Lung microvascular endothelial cell (primary cell): ENCODE measurements at regions not wholly inside any gene's neighbourhood (a gene's known extent, or its start where the extent isn't known, plus 50 kb on each side); places are given as distances from the start of the nearest gene placed in this dataset.
"Not testable (repeated sequence)": the region's sequence is repeated elsewhere in the genome, so short reads cannot be mapped to it uniquely, and the experiment has no call there.

Source experiments
- DNase-seq, 2 donors: peaks; one replicate each; pipeline versions ENCODE4 v3.0.0 to v3.0.0-alpha.2; 2010; ENCODE audit warnings: low read depth in 2 of 2

DNA sequence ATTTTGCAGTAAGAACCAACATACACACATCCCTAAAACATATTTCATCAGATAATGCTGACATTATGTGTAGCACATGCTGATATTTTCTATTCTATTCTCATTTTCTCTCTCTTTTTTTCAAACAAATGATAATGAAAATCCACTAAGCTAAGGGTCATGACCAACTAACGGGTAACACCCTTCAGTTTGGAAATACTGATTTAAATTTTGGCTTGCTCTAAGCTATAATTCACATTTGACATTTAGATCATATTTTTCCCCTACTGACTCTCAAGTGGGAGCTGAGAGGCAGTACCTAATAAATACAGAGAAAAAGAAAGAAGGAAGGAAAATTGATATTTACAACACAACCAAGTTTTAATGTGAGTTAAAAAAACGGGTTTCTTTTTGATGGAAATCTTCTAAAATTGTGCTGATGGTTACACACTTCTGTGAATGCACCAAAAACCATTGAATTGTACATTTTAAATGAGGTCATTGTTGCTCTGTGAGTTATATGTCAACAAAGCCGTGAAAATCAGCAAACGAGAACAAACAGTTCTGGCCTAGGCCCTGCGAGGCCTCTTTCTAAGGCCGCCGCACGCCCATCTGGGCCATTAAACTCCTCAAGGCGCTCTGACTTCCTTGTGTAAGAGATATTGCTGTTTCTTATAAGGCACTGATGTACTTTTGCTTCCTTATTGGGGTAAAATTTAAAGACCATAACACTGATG lies 124.2 kb downstream of the GALR1 start:
- no peak for DNase-seq

DNA sequence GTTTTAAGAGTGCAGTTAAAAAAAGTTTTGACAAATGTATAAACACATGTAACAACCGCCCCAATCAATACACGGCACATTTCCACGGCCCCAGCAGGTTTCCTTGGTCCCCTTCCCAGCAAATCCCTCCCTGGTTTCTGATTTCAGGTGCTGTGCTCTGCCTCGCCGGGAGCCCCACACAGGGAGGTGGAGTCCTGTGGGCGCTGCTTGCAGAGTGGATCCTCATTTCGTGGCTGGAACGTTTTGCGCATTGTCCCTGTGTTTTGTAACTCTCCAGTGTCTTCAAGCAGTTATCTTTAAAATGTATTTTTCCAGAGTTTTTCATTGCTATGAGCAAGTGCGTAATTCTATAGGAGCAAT lies 124.8 kb downstream of the GALR1 start:
- DNase-seq, result no peak

DNA sequence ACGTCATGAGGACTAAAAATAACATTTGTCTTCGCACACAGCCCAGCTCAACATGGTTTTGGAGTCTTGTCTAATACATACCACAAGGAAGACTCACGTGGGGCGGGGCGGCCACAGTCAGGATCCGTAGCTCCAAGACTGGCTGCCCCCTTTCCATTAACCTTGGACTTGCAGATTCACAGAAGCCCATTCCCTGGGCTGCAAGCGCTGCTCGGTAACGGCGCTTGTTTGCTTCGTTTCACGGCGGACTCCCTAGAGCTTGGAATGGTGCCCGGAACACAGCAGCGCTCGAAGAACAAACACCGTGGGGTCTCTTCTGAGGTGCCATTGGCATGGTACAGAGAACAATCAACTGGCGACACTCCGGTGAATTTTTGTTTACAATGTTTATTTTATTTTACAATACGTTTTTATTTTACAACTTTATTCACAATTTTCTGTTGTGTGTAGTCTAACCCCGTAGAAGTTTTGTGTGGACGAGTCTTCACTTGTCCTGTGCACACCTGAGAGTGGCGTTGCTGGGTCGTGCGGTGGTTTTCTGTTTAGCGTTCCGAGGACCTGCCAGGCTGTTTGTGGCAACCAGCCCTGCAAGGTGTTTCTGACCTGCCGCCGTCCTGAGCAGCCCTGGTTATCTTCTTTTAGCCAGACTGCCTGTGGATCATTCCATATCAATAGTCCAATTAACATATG lies 126.5 kb downstream of the GALR1 start:
- DNase-seq, result no peak

DNA sequence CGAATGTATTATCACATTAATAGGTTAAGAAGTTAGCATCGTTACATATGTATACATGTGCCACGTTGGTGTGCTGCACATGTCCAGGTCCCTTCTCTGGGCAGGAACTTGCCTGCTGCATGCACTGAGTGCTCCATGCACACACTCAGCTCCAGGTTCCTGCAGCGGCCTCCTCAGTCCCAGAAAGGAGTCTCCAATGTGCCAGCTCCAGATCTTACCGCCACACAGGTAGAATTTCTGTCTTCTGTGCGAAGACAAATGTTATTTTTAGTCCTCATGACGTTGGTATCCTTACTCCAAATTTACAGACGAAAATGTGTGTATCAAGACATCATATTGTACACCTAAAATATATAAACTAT lies 127.1 kb downstream of the GALR1 start:
- DNase-seq, result no peak

DNA sequence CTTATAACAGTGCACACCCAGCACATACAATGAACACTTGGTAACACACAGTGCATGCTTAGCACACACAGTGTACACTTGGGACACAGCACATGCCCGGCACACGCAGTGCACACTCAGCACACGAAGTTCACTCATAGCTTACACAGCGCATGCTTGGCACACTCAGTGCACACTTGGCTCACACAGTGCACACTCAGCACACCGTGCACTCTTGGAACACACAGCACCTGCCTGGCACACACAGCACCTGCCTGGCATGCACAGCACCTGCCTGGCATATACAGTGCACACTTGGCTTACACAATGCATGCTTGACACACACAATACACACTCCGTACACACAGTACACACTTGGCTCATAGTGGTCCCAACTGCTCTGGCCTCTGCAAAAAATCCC lies 128.2 kb downstream of the GALR1 start:
- DNase-seq, result no peak

DNA sequence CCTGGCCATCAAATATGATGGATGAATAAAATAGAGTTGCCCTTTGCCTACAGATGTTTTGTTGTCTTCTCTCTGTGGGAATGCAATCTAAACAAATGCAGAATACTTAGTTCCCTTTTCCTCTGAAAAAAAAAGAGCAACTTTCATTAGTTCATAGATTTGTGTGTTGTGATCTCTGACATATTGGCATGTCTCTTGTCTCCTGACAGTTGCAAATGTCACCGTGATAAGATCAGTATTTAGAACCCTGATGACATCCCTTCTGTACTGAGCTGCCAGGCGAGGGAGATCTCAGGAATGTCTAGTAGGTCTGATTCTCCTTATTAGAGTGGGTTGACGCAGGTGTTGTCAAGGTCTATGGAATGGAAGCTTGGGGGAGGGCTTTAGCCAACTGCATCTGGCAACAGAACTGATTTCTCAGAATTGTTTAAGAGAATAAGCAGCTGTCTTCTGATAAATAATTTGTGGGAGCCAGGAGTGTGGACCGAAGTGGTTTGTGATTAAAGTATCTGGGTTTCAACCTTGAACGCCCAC lies 130.4 kb downstream of the GALR1 start:
- no peak for DNase-seq

DNA sequence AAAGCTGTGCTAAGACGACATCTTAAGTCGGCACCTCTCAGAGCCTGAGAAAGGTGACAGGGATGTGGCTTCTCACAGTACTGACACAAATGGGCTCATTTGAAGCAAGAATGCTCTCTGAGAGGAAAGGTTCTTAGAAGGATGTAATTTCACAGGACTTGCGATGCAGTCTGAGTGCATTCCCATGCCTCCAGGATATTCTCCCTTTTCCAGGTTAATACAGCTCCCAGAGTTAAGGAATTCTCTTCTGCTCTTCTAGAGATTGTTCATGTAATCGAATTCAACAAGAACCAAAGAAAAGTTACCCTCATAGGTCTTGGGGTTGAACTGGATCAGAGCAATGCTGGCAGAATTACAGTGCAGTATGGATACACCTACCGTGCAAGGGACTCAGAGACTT lies 131.0 kb downstream of the GALR1 start:
- DNase-seq, result no peak

DNA sequence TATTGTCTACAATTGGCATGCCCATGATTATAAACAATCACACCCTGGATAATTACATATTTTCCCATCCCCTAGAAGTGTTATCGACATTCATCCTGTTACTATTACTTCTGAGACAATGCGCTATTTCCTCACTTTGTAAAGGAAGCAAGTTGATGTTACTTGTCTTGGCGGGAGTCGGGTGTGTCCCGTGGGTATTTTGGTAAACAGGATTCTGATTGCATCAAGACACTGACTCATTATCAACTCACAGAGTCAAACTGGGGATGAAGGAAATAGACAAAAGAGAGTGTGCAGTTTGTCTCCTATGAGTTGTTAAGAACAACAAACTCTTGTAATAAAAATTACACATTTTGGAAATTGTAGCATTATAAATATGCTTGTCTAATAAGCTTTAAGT lies 142.7 kb downstream of the GALR1 start:
- no peak for DNase-seq

DNA sequence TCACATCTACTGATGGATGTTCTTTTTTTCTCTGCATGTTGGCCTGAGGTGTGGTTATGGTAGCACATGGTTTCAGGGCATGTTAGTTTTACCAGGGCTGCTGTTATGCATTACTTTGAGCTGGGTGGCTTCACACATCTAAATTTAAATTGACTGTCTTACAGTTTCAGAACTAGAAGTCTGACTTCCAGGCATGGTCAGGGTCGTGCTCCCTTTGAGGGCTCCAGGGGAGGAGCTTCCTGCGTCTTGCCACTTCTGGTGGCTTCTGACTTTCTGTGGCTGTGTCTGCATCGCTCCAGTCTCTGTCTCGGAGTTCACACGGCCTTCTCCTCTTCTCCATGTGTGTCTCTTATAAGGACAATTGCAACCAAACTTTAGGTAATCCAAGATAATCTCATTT lies 143.9 kb downstream of the GALR1 start:
- DNase-seq, result no peak

DNA sequence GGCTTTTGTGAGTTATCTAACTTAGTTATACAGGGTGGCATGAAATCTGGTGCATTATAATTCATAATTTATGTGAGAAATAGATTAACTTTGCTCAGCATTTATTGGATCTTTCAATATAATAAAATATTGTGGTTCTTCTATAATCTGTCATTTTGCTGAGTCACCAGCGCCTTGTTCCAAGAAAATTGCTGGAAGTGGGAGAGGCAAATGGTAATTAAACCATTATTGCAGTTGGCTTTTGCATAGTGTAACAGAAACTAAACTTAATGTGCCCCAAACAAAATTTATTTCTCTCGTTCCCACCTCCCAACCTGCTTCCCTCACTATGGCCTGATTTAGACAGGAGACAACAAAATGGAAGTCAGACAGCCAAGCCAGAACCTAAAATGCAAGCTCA lies 146.3 kb downstream of the GALR1 start:
- no peak for DNase-seq

DNA sequence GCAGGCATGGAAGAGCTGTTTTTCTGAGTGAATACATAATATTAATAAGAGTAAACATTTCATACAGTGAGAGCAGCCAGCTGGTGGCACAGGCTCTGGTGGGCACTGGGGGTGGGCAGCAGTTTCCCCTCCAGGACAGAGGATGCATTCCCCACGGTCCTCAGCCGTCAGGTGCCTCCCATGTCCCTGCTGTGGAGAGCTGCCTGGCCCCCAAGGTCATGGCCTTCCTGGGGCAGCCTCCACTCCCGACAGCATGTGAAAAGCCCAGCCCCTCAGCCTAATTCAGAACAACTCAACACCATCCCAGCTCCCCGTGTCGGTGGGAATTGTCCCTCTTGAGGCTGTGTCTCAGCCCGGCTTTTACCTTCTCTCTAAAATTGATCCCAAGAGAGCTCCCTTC lies 147.4 kb downstream of the GALR1 start:
- no peak for DNase-seq

DNA sequence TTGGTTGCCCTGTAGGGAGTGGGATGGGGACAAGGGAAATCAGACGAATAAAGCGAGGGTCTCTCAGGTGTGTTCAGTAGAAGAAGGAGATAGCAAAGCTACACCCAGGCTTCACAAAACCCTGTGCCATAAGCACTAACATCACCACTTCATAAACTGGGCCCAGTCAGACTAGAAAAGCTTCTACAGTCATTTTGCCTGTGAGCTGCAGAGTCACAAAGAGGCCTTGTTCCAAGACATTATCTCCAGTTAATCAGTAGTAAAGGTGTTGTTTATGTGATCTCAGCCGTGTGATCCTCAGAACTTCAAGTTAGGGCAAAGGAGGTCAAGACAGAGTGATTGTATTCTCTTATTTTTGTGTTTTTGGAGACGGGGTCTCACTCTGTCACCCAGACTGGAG lies 148.0 kb downstream of the GALR1 start:
- DNase-seq, result no peak

DNA sequence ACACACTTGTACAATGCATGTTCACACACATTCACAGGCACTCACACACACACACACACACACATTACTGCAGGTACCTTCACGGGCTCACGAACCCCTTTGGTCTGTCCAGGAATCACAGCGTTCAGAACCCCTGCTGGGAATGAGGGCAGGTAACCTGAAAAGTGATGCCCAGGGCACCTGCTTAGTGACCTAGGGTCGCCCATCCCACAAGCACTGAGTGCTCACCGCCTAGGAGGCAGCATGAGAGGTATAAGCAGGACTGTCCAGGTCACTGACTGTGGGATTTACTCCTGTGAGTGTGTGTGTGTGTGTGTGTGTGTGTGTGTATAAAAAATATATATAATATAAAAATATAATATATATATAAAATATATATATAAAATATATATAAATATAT lies 150.9 kb downstream of the GALR1 start:
- DNase-seq, result no peak

DNA sequence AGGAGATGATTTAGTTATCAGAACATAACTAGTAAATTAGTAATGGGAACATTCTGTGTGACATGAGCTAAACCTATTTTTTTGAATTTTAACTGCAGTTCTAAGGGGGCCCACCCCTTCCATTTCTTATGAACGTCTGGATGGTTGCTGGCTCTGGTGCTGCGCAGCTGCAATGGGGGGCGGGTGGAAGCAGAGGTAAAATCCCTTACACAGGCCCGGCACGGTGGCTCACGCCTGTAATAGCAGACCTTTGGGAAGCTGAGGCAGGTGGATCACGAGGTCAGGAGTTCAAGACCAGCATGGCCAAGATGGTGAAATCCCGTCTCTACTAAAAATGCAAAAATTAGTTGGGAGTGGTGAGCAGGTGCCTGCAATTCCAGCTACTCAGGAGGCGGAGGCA lies 151.5 kb downstream of the GALR1 start:
- no peak for DNase-seq

DNA sequence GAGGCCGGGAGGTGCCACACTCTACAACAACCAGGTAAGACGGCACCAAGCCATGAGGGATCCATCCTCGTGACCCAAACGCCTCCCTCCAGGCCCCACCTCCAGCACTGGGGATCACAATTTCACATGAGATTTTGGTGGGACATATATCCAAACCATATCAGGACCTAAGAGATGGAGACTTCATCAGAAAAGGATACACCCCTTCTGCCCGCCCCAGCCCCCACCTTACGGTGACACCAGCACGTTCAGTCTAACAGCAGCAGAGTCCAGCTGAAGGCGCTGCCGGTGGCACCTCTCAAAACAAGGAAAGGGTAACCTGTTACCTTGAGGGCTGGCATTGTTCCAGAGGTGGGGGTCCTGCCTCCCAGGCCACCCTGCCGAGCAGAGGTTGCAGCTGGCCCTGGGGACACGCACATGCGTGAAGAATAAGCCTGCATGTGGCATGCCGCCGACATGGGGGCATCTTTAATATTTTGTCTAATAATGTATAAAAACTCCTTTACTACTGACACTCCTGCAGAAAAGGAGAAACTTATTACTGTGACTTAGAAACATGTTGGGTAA lies 154.4 kb downstream of the GALR1 start:
- no peak for DNase-seq

DNA sequence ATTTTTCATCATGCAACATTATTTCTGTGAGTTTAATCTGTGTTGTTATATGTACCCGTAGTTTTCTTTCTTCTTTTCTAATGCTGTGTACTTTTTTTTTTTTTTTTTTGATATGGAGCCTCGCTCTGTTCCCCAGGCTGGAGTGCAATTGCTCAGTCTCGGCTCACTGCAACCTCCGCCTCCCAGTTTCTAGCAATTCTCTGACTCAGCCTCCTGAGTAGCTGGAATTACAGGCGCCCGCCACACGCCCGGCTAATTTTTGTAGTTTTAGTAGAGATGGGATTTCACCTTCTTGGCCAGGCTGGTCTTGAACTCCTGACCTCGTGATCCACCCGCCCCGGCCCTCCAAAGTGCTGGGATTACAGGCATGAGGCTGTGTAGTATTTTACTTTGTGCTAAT lies 155.4 kb downstream of the GALR1 start:
- no peak for DNase-seq

DNA sequence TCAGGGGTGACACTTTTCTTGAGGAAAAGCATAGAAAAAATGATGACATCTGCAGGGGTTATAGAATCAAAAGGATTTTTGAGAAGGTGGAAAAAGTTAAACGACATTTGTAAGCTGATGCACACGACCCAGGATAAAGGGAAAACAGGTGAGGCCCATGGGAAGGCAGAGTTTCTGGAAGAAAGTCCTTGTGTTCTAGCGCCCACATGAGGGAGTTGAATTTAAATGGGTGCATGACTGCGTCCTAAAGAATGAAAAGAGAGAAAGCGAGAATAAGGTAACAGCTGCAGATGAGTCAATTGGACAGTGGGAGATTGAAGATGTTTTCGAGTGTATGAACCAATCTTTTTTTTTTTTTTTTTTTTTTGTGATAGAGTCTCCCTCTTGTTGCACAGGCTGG lies 158.1 kb downstream of the GALR1 start:
- DNase-seq, result no peak

DNA sequence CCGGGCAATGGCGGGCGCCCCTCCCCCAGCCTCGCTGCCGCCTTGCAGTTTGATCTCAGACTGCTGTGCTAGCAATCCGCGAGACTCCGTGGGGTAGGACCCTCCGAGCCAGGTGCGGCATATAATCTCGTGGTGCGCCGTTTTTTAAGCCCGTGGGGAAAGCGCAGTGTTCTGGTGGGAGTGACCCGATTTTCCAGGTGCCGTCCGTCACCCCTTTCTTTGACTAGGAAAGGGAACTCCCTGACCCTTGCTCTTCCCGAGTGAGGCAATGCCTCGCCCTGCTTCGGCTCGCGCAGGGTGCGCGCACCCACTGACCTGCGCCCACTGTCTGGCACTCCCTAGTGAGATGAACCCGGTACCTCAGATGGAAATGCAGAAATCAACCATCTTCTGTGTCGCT lies 171.9 kb downstream of the GALR1 start:
- DNase-seq, result not testable (repeated sequence)

DNA sequence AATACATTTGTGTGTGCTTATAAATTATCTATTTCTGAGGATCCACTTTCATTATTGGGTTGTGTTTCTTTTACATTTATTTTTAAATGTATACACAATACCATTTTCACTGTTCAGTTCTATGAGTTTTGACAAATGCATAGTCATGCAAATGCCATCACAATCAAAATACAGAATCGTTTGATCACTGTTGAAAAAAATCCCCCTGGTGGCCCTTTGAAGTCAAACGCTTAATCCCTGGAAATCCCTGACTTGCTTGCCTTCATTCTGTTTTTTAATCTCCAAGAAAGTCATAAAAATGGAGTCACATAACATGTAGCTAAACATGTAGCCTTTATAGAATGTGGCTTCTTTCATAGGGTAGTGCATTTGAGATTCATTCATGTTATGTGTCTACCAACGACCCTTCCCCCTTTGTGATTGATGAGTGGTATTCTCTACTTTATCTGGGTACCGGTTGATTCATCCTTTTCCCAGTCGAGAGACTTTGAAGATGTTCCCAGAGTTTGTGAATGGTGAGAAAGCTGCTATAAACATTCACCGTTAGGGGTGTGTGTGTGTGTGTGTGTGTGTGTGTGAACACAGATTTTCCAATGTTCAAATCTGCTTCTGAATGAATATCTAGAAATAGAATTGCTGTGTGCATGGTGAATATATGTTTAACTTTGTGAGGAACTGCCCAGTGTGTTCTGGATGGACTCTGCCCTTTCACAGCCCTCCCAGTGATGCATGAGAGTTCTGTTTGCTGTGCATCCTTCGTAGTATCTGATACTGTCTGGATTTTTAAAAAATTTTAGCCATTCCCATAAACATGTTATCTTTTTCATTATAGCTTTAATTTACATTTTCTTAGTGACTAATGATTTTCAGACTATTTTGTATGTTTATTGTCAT lies 173.6 kb downstream of the GALR1 start:
- DNase-seq, result no peak

DNA sequence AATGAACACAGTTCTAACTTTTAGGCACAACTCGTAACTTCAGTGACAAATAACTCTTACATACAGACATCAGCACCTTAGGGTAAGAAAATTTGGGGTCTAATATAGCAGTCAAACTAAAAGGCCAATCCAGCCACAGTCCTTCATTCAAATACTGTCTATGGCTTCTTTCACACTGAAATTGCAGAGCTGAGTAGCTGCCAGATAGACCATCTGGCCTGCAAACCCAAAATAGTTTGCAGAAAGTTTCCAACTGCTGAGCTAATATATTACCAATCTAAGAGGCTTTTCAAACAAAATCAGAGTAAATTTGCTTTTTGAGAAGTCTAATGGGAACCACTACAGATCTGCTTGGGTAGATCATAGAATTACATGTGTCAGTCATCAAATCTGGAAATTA lies 183.4 kb downstream of the GALR1 start:
- DNase-seq, result no peak

DNA sequence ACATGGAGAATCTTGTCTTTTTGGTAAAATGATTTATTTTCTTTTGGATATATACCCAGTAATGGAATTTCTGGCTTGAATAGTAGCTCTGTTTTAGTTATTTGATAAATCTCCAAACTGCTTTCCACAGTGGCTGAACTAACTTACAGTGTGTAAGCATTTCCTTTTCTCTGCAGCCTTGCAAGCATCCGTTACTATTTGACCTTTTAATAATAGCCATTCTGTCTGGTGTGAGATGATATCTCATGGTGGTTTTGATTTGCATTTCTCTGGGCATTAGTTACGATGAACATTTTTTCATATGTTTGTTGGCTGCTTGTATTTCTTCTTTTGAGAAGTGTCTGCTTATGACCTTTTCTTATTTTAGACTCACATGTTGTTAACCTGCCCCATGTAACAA lies 190.2 kb downstream of the GALR1 start:
- no peak for DNase-seq

DNA sequence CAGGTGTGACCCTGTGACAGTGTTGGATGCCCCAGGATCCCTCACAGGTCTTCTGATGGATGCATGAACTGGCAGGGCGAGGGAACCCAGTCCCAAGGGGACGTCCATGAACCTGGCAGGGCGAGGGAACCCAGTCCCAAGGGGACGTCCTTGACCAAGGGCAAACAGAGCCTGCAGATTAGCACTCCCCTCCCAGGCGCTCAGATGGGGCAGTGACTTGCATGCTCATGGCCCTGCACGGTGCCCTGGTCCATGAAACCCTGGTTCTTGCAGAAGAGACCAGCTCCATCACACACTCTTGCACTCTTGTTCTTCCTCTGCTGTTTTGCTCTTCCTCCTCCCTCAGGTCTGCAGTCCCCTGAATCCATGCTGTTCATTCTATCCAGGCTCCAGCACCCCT lies 192.7 kb downstream of the GALR1 start:
- DNase-seq, result no peak
